ENCODE measurements at regions not wholly inside any gene's neighbourhood (a gene's known extent, or its start where the extent isn't known, plus 50 kb on each side); places are given as distances from the start of the nearest gene placed in this dataset.

DNA sequence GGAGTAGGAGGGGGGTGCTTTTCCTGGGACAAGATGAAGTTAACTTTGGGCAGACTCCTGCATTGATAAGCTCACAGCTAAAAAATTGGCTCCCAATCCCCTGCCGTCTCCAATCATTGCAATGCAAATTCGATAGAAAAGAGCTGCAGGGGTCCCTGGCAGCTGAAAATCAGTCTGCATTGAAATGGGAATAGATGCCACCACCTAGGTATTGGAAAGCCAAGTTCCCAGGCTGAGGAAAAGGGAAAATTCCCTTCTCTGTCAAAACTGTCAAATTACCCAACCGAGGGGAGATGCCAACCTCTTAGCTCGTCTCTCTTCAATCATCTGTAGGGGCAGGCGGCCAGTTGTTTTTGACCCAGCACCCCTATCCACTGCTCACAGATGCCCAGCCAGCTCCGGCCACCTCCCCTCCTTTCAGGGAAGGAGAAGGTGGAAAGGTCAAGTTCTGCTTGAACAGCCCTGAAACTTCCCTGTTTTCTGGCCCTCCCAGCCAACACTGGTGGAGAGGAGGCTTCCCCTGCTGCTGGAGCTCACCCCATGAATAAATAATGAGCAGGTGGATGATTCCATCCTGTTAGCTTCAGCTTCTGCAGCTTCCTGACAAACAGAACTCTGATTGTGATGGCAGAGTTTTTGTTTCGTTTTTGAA is 916.3 kb downstream of the TBC1D22A start (continued):
- TF ChIP-seq ZNF331 (CRISPR knock-in tag; IDR thresholded peaks at IDR 0.05; ENCODE audit: low read depth) = no peak

DNA sequence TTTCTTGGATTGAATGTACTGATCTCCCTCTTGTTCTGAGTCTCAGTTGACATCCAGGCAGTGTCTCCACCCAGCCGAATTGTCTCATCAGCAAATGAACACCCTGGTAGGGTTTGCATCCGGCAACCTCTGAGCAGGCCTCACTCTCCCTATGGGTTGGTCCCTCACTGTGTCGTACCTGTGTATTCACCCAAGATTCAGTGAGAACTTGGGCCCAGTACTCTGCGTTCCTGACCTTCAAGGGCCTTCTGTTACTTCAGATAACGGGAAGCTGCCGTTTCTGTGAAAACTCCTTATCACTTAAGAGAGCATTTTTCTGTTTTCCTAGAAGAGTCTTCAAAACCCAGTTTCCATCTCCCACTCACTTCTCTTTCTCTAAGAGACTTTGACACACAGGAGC is 915.6 kb downstream of the TBC1D22A start:
- Histone ChIP-seq H3K79me2 (replicated peaks; ENCODE audit: insufficient read depth) (no peaks in the 10 kb centered on the region), H3F3A (replicated peaks; ENCODE audit: low read depth) (no peaks in the 10 kb centered on the region), H3K4me2 (no peak overlapping the region), H3K36me3 (ENCODE audit: insufficient read depth) (no peaks in the 10 kb centered on the region), H3K4me3 (no peak overlapping the region), H3K9me2 (ENCODE audit: insufficient read depth) (no peaks in the 10 kb centered on the region), H3K27ac (ENCODE audit: low read depth) (no peak overlapping the region), H3K27me3 (ENCODE audit: insufficient read depth) (no peaks in the 10 kb centered on the region), H3K4me1 (ENCODE audit: insufficient read depth) (no peaks in the 10 kb centered on the region), H2AFZ (no peak overlapping the region), H4K20me1 (replicated peaks; ENCODE audit: insufficient read depth) (no peaks in the 10 kb centered on the region)
- Mint-ChIP-seq H3K4me3 (peak overlapping the region; percentile 9; the same call in 2 of the 3 replicates), H3K27ac (peak overlapping the region; percentile 76; the same call in 1 of the 2 replicates), H3K4me1 (peaks cover 46% of the 10 kb centered on the region), H3K36me3 (ENCODE audit: low read depth) (0 out of 3 replicates have a peak, but pooled peaks cover 7% of the 10 kb centered on the region), H3K9me3 (peaks cover 6% of the 10 kb centered on the region; the same call in 1 of the 3 replicates), H3K27me3 (ENCODE audit: insufficient read depth, low read depth, poor library complexity) (peaks cover 25% of the 10 kb centered on the region)
- TF ChIP-seq ZNF331 (CRISPR knock-in tag; IDR thresholded peaks at IDR 0.05; ENCODE audit: low read depth) (no peak), EZH2 (IDR thresholded peaks at IDR 0.05; ENCODE audit: low read depth, unreplicated experiment) (no peak), CREB1 (CRISPR knock-in tag; IDR thresholded peaks at IDR 0.05; ENCODE audit: low read depth) (no peak), JUNB (IDR thresholded peaks at IDR 0.05; ENCODE audit: unreplicated experiment) (no peak), ZNF114 (CRISPR knock-in tag; IDR thresholded peaks at IDR 0.05) (no peak), STAT1 (IDR thresholded peaks at IDR 0.05; ENCODE audit: unreplicated experiment) (no peak), EZH2phosphoT487 (IDR thresholded peaks at IDR 0.05; ENCODE audit: unreplicated experiment) (no peak), NANOG (IDR thresholded peaks at IDR 0.05; ENCODE audit: borderline replicate concordance) (no peak), POLR2AphosphoS5 (IDR thresholded peaks at IDR 0.05; ENCODE audit: low read depth) (no peak)
- TF ChIP-seq, protein P1, sequence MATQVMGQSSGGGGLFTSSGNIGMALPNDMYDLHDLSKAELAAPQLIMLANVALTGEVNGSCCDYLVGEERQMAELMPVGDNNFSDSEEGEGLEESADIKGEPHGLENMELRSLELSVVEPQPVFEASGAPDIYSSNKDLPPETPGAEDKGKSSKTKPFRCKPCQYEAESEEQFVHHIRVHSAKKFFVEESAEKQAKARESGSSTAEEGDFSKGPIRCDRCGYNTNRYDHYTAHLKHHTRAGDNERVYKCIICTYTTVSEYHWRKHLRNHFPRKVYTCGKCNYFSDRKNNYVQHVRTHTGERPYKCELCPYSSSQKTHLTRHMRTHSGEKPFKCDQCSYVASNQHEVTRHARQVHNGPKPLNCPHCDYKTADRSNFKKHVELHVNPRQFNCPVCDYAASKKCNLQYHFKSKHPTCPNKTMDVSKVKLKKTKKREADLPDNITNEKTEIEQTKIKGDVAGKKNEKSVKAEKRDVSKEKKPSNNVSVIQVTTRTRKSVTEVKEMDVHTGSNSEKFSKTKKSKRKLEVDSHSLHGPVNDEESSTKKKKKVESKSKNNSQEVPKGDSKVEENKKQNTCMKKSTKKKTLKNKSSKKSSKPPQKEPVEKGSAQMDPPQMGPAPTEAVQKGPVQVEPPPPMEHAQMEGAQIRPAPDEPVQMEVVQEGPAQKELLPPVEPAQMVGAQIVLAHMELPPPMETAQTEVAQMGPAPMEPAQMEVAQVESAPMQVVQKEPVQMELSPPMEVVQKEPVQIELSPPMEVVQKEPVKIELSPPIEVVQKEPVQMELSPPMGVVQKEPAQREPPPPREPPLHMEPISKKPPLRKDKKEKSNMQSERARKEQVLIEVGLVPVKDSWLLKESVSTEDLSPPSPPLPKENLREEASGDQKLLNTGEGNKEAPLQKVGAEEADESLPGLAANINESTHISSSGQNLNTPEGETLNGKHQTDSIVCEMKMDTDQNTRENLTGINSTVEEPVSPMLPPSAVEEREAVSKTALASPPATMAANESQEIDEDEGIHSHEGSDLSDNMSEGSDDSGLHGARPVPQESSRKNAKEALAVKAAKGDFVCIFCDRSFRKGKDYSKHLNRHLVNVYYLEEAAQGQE (IDR thresholded peaks at IDR 0.05; ENCODE audit: unreplicated experiment) = no peak
- TF ChIP-seq, protein P2, sequence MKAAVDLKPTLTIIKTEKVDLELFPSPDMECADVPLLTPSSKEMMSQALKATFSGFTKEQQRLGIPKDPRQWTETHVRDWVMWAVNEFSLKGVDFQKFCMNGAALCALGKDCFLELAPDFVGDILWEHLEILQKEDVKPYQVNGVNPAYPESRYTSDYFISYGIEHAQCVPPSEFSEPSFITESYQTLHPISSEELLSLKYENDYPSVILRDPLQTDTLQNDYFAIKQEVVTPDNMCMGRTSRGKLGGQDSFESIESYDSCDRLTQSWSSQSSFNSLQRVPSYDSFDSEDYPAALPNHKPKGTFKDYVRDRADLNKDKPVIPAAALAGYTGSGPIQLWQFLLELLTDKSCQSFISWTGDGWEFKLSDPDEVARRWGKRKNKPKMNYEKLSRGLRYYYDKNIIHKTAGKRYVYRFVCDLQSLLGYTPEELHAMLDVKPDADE (IDR thresholded peaks at IDR 0.05) = no peak
- TF ChIP-seq, protein P3, sequence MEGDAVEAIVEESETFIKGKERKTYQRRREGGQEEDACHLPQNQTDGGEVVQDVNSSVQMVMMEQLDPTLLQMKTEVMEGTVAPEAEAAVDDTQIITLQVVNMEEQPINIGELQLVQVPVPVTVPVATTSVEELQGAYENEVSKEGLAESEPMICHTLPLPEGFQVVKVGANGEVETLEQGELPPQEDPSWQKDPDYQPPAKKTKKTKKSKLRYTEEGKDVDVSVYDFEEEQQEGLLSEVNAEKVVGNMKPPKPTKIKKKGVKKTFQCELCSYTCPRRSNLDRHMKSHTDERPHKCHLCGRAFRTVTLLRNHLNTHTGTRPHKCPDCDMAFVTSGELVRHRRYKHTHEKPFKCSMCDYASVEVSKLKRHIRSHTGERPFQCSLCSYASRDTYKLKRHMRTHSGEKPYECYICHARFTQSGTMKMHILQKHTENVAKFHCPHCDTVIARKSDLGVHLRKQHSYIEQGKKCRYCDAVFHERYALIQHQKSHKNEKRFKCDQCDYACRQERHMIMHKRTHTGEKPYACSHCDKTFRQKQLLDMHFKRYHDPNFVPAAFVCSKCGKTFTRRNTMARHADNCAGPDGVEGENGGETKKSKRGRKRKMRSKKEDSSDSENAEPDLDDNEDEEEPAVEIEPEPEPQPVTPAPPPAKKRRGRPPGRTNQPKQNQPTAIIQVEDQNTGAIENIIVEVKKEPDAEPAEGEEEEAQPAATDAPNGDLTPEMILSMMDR (conservative IDR thresholded peaks at IDR 0.05; ENCODE audit: low read depth in 2 of 2) = no peak
- TF ChIP-seq, protein P4, sequence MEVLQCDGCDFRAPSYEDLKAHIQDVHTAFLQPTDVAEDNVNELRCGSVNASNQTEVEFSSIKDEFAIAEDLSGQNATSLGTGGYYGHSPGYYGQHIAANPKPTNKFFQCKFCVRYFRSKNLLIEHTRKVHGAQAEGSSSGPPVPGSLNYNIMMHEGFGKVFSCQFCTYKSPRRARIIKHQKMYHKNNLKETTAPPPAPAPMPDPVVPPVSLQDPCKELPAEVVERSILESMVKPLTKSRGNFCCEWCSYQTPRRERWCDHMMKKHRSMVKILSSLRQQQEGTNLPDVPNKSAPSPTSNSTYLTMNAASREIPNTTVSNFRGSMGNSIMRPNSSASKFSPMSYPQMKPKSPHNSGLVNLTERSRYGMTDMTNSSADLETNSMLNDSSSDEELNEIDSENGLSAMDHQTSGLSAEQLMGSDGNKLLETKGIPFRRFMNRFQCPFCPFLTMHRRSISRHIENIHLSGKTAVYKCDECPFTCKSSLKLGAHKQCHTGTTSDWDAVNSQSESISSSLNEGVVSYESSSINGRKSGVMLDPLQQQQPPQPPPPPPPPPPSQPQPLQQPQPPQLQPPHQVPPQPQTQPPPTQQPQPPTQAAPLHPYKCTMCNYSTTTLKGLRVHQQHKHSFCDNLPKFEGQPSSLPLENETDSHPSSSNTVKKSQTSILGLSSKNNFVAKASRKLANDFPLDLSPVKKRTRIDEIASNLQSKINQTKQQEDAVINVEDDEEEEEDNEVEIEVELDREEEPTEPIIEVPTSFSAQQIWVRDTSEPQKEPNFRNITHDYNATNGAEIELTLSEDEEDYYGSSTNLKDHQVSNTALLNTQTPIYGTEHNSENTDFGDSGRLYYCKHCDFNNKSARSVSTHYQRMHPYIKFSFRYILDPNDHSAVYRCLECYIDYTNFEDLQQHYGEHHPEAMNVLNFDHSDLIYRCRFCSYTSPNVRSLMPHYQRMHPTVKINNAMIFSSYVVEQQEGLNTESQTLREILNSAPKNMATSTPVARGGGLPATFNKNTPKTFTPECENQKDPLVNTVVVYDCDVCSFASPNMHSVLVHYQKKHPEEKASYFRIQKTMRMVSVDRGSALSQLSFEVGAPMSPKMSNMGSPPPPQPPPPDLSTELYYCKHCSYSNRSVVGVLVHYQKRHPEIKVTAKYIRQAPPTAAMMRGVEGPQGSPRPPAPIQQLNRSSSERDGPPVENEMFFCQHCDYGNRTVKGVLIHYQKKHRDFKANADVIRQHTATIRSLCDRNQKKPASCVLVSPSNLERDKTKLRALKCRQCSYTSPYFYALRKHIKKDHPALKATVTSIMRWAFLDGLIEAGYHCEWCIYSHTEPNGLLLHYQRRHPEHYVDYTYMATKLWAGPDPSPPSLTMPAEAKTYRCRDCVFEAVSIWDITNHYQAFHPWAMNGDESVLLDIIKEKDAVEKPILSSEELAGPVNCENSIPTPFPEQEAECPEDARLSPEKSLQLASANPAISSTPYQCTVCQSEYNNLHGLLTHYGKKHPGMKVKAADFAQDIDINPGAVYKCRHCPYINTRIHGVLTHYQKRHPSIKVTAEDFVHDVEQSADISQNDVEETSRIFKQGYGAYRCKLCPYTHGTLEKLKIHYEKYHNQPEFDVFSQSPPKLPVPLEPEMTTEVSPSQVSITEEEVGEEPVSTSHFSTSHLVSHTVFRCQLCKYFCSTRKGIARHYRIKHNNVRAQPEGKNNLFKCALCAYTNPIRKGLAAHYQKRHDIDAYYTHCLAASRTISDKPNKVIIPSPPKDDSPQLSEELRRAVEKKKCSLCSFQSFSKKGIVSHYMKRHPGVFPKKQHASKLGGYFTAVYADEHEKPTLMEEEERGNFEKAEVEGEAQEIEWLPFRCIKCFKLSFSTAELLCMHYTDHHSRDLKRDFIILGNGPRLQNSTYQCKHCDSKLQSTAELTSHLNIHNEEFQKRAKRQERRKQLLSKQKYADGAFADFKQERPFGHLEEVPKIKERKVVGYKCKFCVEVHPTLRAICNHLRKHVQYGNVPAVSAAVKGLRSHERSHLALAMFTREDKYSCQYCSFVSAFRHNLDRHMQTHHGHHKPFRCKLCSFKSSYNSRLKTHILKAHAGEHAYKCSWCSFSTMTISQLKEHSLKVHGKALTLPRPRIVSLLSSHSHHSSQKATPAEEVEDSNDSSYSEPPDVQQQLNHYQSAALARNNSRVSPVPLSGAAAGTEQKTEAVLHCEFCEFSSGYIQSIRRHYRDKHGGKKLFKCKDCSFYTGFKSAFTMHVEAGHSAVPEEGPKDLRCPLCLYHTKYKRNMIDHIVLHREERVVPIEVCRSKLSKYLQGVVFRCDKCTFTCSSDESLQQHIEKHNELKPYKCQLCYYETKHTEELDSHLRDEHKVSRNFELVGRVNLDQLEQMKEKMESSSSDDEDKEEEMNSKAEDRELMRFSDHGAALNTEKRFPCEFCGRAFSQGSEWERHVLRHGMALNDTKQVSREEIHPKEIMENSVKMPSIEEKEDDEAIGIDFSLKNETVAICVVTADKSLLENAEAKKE (CRISPR knock-in tag; IDR thresholded peaks at IDR 0.05) = no peak; the same call in 1 of the 2 replicates
- ATAC-seq (peak; percentile 16), DNase-seq (ENCODE audit: low spot score) (no peak)

All from GM23338 (cell line).